Daoy (cell line): ENCODE measurements at regions not wholly inside any gene's neighbourhood (a gene's known extent, or its start where the extent isn't known, plus 50 kb on each side); places are given as distances from the start of the nearest gene placed in this dataset.

Experiments used
- DNase-seq: peaks from one replicate; pipeline ENCODE4 v3.0.0-alpha.2; 2015; ENCODE audit warnings: low read depth

DNA sequence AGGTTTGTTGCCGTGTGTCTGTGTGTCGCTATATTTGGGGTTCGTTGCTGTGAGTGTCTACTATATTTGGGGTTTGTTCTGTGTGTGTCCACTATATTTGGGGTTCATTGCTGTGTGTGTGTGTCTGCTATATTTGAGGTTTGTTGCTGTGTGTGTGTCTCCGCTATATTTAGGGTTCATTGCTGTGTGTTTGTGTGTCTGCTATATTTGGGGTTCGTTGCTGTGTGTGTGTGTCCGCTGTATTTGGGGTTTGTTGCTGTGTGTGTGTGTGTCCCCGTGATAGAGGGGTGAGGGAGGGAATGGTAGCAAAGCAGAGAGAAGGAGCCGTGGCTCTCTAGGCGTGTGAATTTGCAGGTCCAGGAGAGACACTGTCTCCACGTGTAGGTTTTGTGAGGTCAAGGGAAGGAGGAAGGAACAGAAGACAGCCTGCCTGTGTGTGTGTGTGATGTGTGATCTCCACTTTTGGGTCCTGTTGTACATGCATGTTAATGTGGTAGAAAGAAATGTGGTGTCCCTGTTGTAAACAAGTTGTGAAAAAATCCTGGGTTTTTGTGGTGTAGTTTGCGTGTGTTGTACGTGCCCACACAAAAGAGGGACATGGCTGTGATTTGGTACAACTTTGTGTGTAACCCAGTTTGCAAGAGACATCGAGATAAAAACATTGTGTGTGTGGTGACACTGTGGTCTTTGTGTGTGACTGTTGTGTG is 56.3 kb upstream of the ECE1 start:
- no peak for DNase-seq

DNA sequence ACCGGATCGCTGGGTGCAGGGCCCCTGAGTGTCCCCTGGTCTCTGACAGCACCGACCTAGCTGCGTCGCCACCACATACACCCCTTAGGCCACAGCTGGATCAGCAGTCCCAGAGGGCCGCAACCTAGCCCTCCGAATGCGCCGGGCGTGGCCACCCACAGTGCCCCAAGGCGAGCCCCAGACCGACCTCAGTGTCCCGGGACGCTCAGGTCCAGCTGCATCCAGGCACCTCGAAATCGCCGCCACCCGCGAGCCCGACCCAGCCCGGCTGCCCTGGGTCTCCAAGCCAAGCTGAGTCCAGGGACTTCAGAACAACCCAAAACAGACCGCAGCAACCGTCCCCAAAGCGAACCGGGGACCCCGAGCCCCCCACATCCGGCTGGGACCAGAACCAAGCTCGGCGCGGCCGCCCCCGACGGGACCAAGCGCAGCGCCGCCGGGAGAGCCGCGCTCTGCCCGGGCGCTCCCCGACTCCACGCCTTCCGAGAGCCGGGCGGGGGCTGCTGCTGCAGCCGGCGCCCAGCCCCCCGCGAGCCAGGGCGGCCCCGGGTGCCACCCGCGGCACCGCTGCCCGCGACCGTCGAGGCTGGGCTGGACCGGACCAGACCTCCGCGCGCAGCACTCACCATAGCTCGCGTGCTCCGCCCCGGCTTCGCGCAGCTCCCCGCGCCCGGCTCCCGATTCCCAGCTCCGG is 54.6 kb upstream of the ECE1 start:
- no peak for DNase-seq

DNA sequence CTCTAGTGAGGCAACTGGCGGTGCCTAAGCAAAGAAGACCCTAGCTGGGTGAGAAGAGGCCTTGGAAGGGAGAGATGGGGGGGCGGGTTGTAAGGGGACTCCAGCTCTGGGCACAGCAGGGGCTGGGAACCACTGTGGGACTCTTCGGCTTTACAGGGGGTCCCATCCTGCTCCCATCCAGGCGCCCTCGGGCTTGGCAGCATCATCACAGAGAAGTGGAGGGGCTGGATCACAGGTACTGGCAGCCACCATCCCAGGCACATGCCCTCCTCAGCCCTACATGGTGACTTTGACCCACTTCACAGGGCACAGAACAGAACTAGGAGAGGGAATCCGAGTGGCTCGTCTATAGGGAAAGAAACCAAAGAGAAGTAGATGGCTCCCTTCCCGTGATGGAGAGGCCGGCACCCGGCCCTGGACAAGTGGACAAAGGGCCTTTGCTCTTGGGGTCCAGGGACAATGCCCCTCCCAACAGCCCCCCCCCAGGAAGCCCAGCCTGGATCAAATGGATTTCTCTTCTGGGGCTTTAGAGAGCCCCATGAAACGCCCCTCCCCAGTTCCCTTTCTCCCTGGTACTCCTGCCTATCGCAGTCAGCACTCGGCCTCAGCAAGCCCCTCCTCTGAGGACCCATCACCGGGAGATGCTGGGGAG is 54.0 kb upstream of the ECE1 start:
- DNase-seq = no peak

DNA sequence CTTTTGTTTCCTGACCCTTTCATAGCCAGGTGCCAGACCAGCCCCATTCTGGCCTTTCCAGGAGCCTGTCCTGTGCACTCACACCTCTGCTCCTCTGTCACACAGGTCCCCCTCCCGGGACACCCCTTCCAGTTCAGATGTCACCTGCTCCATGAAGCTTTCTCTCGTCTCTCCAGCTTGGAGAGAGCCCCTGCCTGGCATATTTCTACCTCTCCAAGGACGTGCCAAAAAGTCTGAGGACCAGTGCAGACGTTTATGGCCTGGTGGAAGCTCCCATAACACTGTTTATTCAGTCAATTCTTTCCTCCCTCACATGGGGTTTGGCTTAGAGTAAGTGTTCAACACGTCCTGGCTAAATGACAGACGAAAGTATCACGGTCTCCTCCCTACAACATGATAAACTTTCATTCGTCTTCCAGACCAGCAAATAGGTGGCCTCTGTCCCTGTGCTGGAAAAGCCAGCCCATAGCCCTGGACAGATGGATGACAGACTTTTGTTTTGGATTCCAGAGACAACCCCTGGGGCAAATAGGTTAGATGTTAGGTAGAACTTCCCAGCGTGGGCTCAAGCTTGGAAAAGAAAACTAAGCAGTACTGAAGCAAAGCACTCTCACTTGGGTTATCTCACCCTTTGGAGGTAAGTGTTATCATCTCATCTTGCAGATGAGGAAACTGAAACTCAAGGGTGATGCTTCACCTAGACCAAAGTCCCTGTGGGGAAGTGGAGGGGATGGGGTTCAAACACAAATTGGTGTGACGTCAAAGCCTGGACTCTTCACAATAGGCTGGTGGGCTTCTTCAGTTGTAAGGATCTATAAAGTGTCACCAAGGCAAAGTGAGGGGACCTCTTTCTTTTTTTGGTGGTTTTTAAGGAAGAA is 52.9 kb upstream of the ECE1 start:
- no peak for DNase-seq

DNA sequence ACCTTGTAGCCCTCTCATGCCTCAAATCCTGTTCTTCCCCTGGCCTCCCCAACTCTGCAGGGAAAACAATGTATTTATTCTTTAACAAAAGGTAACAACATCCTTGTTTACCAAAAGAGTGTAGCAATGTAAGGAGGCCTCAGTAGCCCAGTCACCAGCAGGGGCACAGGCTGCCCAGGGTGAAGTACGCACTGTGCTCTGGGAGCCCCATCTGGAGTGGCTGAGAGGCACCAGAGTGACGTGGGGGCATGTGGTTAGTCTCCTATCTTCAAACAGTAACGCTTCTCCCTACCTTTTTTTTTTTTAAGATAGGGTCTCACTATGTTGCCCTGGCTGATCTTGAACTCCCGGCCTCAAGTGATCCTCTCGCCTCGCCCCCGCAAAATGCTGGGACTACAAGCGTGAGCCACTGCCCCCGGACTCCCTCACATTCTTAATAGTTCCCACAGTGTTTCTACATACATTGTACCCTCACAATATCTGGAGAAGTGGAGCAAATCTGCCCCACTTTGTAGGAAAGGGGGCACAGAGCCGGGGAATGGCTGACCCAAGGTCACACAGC is 51.3 kb upstream of the ECE1 start:
- DNase-seq = peak; percentile 7

DNA sequence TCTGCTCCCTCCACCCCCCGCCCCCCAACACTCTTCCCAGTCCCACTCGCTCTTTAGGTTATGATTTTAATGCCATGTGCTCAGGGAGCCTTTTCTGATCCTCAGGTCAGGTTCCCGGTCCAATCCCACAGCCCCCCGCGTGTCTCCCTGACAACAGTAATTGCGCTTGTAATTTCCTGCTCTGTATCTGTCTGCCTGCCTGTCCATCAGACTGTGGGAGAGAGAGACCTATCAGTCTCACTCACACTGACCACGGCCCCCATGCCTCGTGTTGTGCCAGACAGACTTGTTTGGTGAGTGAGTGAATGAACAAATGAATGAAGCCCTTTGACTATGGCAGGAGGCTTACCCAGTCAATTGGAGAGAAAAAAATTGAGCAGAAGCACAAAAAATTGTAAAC is 50.8 kb upstream of the ECE1 start:
- peak; percentile 14 for DNase-seq

DNA sequence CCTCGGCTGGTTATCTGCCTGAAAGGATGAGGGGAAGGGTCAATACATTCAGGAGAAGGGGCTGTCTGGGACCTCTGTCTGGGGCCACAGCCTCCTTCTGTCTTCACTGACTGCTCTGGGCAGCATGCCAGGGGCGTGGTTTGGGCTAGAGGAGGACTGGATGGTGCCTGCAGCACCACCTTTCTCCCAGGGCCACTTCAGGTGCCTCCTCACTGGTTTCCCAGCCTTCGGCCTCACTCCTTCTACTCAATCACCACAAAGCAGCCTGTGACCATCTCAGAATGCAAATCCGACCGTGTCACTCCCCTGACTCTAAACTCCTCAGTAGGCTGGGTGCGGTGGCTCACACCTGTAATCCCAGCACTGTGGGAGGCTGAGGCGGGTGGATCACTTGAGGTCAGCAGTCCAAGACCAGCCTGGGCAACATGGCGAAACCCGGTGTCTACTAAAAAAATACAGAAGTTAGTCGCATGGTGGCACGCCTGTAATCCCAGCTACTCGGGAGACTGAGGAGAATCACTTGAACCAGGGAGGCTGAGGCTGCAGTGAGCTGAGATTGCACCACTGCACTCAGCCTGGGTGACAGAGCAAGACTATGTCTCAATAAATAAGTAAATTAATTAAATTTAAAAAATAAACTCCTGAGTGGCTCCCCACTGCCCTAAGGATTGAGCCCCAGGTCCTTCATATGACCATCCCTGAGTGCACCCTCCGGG is 50.1 kb upstream of the ECE1 start:
- peak; percentile 58 for DNase-seq
